Right atrium auricular region (tissue), 2 donors: ENCODE measurements at regions not wholly inside any gene's neighbourhood (a gene's known extent, or its start where the extent isn't known, plus 50 kb on each side); places are given as distances from the start of the nearest gene placed in this dataset.

Experiments used
- DNase-seq: peaks from one replicate; pipeline ENCODE4 v3.0.0-alpha.2; 2019; ENCODE audit warnings: low spot score
- H3K27ac ChIP-seq, 2 donors: fragments of 200-600 bp; sonication (generic); 1 replicate in 1 of 2; 2 replicates in 1 of 2; pipeline ENCODE4 v1.5.1; 2016 to 2019
- H3K27me3 ChIP-seq, 2 donors: fragments of 200-600 bp; sonication (generic); one replicate each; pipeline versions ENCODE4 v1.5.1 to v1.6.0; 2017 to 2019
- H3K36me3 ChIP-seq: fragments of 200-600 bp; sonication (generic); one replicate; pipeline ENCODE4 v1.5.1; 2016
- H3K4me1 ChIP-seq, 2 donors: fragments of 200-600 bp; sonication (generic); one replicate each; pipeline versions ENCODE4 v1.5.1 to v1.6.0; 2017 to 2019
- H3K4me3 ChIP-seq, 2 donors: fragments of 200-600 bp; sonication (generic); 1 replicate in 1 of 2; 2 replicates in 1 of 2; pipeline ENCODE4 v1.5.1; 2017 to 2019; ENCODE audit warnings: mild to moderate bottlenecking in 1 of 2, moderate library complexity in 1 of 2
- H3K9me3 ChIP-seq, 2 donors: fragments of 200-600 bp; sonication (generic); one replicate each; pipeline ENCODE4 v1.5.1; 2019
- CTCF ChIP-seq, 2 donors: fragments of 200-600 bp; sonication (generic); IDR thresholded peaks; one replicate each; pipeline ENCODE4 v1.5.1; 2019; ENCODE audit warnings: antibody characterized with exemption in 2 of 2

GRCh38 chr4:87745064-87745807 is 54.1 kb upstream of the IBSP start:
- Histone ChIP-seq H3K4me3 (no peak overlapping the region), H3K27ac (no peak overlapping the region), H3K27me3 (no peaks in the 10 kb centered on the region), H3K4me1 (no peaks in the 10 kb centered on the region), H3K36me3 (no peaks in the 10 kb centered on the region), H3K9me3 (no peaks in the 10 kb centered on the region)
- TF ChIP-seq CTCF (IDR thresholded peaks at IDR 0.05), result no peak
- no peak for DNase-seq

- no peaks in the 10 kb centered on the region for H3K9me3 ChIP-seq
- no peaks in the 10 kb centered on the region for H3K4me1 ChIP-seq
- DNase-seq, result no peak
- no peak for TF ChIP-seq CTCF (IDR thresholded peaks at IDR 0.05)
- no peak overlapping the region for H3K27ac ChIP-seq
- no peaks in the 10 kb centered on the region for H3K27me3 ChIP-seq
- no peaks in the 10 kb centered on the region for H3K36me3 ChIP-seq
- H3K4me3 ChIP-seq, result no peak overlapping the region
Observed at GRCh38 chr4:87746001-87746400, 53.4 kb upstream of the IBSP start.
